ENCODE measurements at regions not wholly inside any gene's neighbourhood (a gene's known extent, or its start where the extent isn't known, plus 50 kb on each side); places are given as distances from the start of the nearest gene placed in this dataset.

DNA sequence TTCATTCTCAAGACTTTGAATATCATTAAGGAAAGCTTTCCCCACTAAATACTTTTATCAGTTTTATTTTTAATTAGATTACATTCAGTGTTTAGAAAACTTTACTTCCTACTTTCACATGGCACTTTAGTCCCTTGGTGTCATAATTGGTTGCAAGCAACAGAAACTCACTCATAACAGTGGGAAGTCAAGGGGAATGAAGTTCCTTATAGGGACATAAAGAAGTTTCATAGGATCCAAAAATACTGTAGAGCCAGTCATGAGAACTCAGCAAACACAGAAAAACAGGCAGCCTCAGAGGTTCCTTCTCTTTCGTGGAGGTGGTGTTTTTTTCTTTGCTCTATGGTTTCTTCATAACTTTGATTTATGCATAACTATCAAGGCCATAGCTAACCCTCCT lies 809.0 kb downstream of the BCL11A start:
- TF ChIP-seq, protein P1, sequence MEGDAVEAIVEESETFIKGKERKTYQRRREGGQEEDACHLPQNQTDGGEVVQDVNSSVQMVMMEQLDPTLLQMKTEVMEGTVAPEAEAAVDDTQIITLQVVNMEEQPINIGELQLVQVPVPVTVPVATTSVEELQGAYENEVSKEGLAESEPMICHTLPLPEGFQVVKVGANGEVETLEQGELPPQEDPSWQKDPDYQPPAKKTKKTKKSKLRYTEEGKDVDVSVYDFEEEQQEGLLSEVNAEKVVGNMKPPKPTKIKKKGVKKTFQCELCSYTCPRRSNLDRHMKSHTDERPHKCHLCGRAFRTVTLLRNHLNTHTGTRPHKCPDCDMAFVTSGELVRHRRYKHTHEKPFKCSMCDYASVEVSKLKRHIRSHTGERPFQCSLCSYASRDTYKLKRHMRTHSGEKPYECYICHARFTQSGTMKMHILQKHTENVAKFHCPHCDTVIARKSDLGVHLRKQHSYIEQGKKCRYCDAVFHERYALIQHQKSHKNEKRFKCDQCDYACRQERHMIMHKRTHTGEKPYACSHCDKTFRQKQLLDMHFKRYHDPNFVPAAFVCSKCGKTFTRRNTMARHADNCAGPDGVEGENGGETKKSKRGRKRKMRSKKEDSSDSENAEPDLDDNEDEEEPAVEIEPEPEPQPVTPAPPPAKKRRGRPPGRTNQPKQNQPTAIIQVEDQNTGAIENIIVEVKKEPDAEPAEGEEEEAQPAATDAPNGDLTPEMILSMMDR (IDR thresholded peaks at IDR 0.05): no peak
- TF ChIP-seq TCF7L2 (IDR thresholded peaks at IDR 0.05; ENCODE audit: low read depth, low read length) (no peak), POLR2AphosphoS5 (IDR thresholded peaks at IDR 0.05; ENCODE audit: low read depth, low read length) (no peak)
- TF ChIP-seq, protein P2, sequence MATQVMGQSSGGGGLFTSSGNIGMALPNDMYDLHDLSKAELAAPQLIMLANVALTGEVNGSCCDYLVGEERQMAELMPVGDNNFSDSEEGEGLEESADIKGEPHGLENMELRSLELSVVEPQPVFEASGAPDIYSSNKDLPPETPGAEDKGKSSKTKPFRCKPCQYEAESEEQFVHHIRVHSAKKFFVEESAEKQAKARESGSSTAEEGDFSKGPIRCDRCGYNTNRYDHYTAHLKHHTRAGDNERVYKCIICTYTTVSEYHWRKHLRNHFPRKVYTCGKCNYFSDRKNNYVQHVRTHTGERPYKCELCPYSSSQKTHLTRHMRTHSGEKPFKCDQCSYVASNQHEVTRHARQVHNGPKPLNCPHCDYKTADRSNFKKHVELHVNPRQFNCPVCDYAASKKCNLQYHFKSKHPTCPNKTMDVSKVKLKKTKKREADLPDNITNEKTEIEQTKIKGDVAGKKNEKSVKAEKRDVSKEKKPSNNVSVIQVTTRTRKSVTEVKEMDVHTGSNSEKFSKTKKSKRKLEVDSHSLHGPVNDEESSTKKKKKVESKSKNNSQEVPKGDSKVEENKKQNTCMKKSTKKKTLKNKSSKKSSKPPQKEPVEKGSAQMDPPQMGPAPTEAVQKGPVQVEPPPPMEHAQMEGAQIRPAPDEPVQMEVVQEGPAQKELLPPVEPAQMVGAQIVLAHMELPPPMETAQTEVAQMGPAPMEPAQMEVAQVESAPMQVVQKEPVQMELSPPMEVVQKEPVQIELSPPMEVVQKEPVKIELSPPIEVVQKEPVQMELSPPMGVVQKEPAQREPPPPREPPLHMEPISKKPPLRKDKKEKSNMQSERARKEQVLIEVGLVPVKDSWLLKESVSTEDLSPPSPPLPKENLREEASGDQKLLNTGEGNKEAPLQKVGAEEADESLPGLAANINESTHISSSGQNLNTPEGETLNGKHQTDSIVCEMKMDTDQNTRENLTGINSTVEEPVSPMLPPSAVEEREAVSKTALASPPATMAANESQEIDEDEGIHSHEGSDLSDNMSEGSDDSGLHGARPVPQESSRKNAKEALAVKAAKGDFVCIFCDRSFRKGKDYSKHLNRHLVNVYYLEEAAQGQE (IDR thresholded peaks at IDR 0.05; ENCODE audit: insufficient read depth in 1 of 2, low read depth in 2 of 2, low read length in 1 of 2): no peak
